ENCODE measurements at regions not wholly inside any gene's neighbourhood (a gene's known extent, or its start where the extent isn't known, plus 50 kb on each side); places are given as distances from the start of the nearest gene placed in this dataset.
"Not testable (repeated sequence)": the region's sequence is repeated elsewhere in the genome, so short reads cannot be mapped to it uniquely, and the experiment has no call there.

GRCh38 chr7:69418869-69419670, 179.2 kb upstream of the AUTS2 start:
- ATAC-seq (ENCODE audit: poor library complexity) (no peak), DNase-seq (no peak)
- intact Hi-C loops (cut with DNase I), result no loop called here

- intact Hi-C loops (cut with DNase I), result no loop called here
- DNase-seq (no peak), ATAC-seq (ENCODE audit: poor library complexity) (no peak)
These were observed 178.3 kb upstream of the AUTS2 start for GRCh38 chr7:69419934-69420333.

GRCh38 chr7:69422574-69422985, 175.7 kb upstream of the AUTS2 start:
- DNase-seq, result no peak
- intact Hi-C loops (cut with DNase I), result no loop called here
- no peak for ATAC-seq (ENCODE audit: poor library complexity)

GRCh38 chr7:69426705-69427104, 171.6 kb upstream of the AUTS2 start:
- intact Hi-C loops (cut with DNase I), result no loop called here
- ATAC-seq (ENCODE audit: poor library complexity), result no peak
- DNase-seq, result no peak

- ATAC-seq (ENCODE audit: poor library complexity) (no peak), DNase-seq (no peak)
- intact Hi-C loops (cut with DNase I), result no loop called here
These were observed 170.2 kb upstream of the AUTS2 start for GRCh38 chr7:69428089-69428488.

- intact Hi-C loops (cut with DNase I), result no loop called here
- ATAC-seq (ENCODE audit: poor library complexity) (peak; percentile 86), DNase-seq (peak; percentile 83)
These were observed 168.3 kb upstream of the AUTS2 start for GRCh38 chr7:69429911-69430383.

- ATAC-seq (ENCODE audit: poor library complexity), result peak; percentile 78
- peak; percentile 77 for DNase-seq
- intact Hi-C loops (cut with DNase I), result no loop called here
These were observed 167.8 kb upstream of the AUTS2 start for GRCh38 chr7:69430384-69431021.

GRCh38 chr7:69431626-69432025, 166.6 kb upstream of the AUTS2 start:
- intact Hi-C loops (cut with DNase I), result no loop called here
- no peak for ATAC-seq (ENCODE audit: poor library complexity)
- no peak for DNase-seq

GRCh38 chr7:69432276-69432675, 166.0 kb upstream of the AUTS2 start:
- DNase-seq; ATAC-seq (ENCODE audit: poor library complexity); intact Hi-C loops (cut with DNase I): not testable (repeated sequence)

GRCh38 chr7:69433081-69433480, 165.2 kb upstream of the AUTS2 start:
- DNase-seq (no peak), ATAC-seq (ENCODE audit: poor library complexity) (no peak)
- intact Hi-C loops (cut with DNase I), result no loop called here

- no peak for DNase-seq
- ATAC-seq (ENCODE audit: poor library complexity), result no peak
- intact Hi-C loops (cut with DNase I), result no loop called here
These were observed 163.9 kb upstream of the AUTS2 start for GRCh38 chr7:69434398-69434815.

- no peak for DNase-seq
- ATAC-seq (ENCODE audit: poor library complexity), result no peak
- intact Hi-C loops (cut with DNase I), result no loop called here
These were observed 162.6 kb upstream of the AUTS2 start for GRCh38 chr7:69435711-69436110.

- DNase-seq (no peak), ATAC-seq (ENCODE audit: poor library complexity) (no peak)
- intact Hi-C loops (cut with DNase I), result no loop called here
These were observed 161.3 kb upstream of the AUTS2 start for GRCh38 chr7:69436946-69437345.

- ATAC-seq (ENCODE audit: poor library complexity) (peak; percentile 46), DNase-seq (no peak)
- intact Hi-C loops (cut with DNase I), result no loop called here
These were observed 159.5 kb upstream of the AUTS2 start for GRCh38 chr7:69438584-69439412.

- no peak for ATAC-seq (ENCODE audit: poor library complexity)
- intact Hi-C loops (cut with DNase I), result no loop called here
- no peak for DNase-seq
These were observed 158.5 kb upstream of the AUTS2 start for GRCh38 chr7:69439636-69440325.

GRCh38 chr7:69440976-69441375, 157.3 kb upstream of the AUTS2 start:
- intact Hi-C loops (cut with DNase I), result no loop called here
- ATAC-seq (ENCODE audit: poor library complexity), result no peak
- no peak for DNase-seq

GRCh38 chr7:69443136-69443535, 155.1 kb upstream of the AUTS2 start:
- ATAC-seq (ENCODE audit: poor library complexity), result no peak
- intact Hi-C loops (cut with DNase I), result no loop called here
- DNase-seq, result no peak

- intact Hi-C loops (cut with DNase I), result no loop called here
- ATAC-seq (ENCODE audit: poor library complexity) (peak; percentile 20), DNase-seq (no peak)
These were observed 152.7 kb upstream of the AUTS2 start for GRCh38 chr7:69445541-69445940.

GRCh38 chr7:69446213-69446612, 152.1 kb upstream of the AUTS2 start:
- DNase-seq; intact Hi-C loops (cut with DNase I); ATAC-seq (ENCODE audit: poor library complexity): not testable (repeated sequence)

Measured in Right ventricle myocardium superior (tissue), 1 donor.